H9 (cell line): ENCODE measurements at regions not wholly inside any gene's neighbourhood (a gene's known extent, or its start where the extent isn't known, plus 50 kb on each side); places are given as distances from the start of the nearest gene placed in this dataset.

Source experiments
- DNase-seq: peaks from one replicate; pipeline ENCODE4 v3.0.0-alpha.2; 2017
- H2AFZ ChIP-seq: one replicate; pipeline ENCODE4 v1.6.1; 2013; ENCODE audit warnings: mild to moderate bottlenecking, low read length, control low read depth, moderate library complexity
- H2AK5ac ChIP-seq: 2 replicates; pipeline ENCODE4 v1.6.1; 2013; ENCODE audit warnings: low read length, control low read depth, mixed read lengths; ENCODE audit not compliant: insufficient read length
- H2BK120ac ChIP-seq: one replicate; pipeline ENCODE4 v1.6.1; 2013; ENCODE audit warnings: low read depth, mild to moderate bottlenecking, low read length, control low read depth, inconsistent platforms; ENCODE audit not compliant: poor library complexity, severe bottlenecking
- H2BK12ac ChIP-seq: 2 replicates; pipeline ENCODE4 v1.6.1; 2013; ENCODE audit warnings: low read length, control low read depth, mixed read lengths, low read depth; ENCODE audit not compliant: insufficient read length
- H2BK15ac ChIP-seq: 2 replicates; pipeline ENCODE4 v1.6.1; 2013; ENCODE audit warnings: low read depth, low read length, control low read depth
- H2BK20ac ChIP-seq: one replicate; pipeline ENCODE4 v1.6.1; 2013; ENCODE audit warnings: low read depth, mild to moderate bottlenecking, low read length, control low read depth, inconsistent platforms; ENCODE audit not compliant: poor library complexity, severe bottlenecking
- H2BK5ac ChIP-seq: 2 replicates; pipeline ENCODE4 v1.6.1; 2013; ENCODE audit warnings: low read length, control low read depth, mixed read lengths; ENCODE audit not compliant: insufficient read length
- H3K14ac ChIP-seq: 2 replicates; pipeline ENCODE4 v1.6.1; 2013; ENCODE audit warnings: low read length, control low read depth; ENCODE audit not compliant: insufficient read depth
- H3K18ac ChIP-seq: 2 replicates; pipeline ENCODE4 v1.6.1; 2013; ENCODE audit warnings: low read depth, mild to moderate bottlenecking, mixed read lengths, low read length, control low read depth; ENCODE audit not compliant: insufficient read length
- H3K23ac ChIP-seq: 2 replicates; pipeline ENCODE4 v1.6.1; 2013; ENCODE audit warnings: low read length, control low read depth, mixed read lengths, low read depth; ENCODE audit not compliant: insufficient read length
- H3K23me2 ChIP-seq: 2 replicates; pipeline ENCODE4 v1.6.1; 2013; ENCODE audit warnings: low read depth, mild to moderate bottlenecking, mixed read lengths, low read length, control low read depth; ENCODE audit not compliant: insufficient read length, poor library complexity, severe bottlenecking
- H3K27ac ChIP-seq: 2 replicates; pipeline ENCODE4 v1.5.1; 2013; ENCODE audit warnings: low read length, control low read depth, mixed read lengths, low read depth; ENCODE audit not compliant: insufficient read length
- H3K27me3 ChIP-seq: 2 replicates; pipeline ENCODE4 v1.6.1; 2013; ENCODE audit warnings: low read length, control low read depth, inconsistent platforms; ENCODE audit not compliant: insufficient read depth
- H3K4ac ChIP-seq: 2 replicates; pipeline ENCODE4 v1.6.1; 2013; ENCODE audit warnings: low read depth, mild to moderate bottlenecking, control low read depth, inconsistent platforms, low read length, moderate library complexity
- H3K4me1 ChIP-seq: 2 replicates; pipeline ENCODE4 v1.6.1; 2013; ENCODE audit warnings: low read length, control low read depth, inconsistent platforms; ENCODE audit not compliant: insufficient read depth
- H3K4me2 ChIP-seq: 2 replicates; pipeline ENCODE4 v1.6.1; 2013; ENCODE audit warnings: low read length, control low read depth, mixed read lengths; ENCODE audit not compliant: insufficient read length, insufficient read depth
- H3K56ac ChIP-seq: 2 replicates; pipeline ENCODE4 v1.6.1; 2013; ENCODE audit warnings: low read depth, mild to moderate bottlenecking, mixed read lengths, low read length, control low read depth; ENCODE audit not compliant: insufficient read length
- H3K79me1 ChIP-seq: 2 replicates; pipeline ENCODE4 v1.6.1; 2013; ENCODE audit warnings: low read depth, mild to moderate bottlenecking, moderate library complexity, low read length, control low read depth, inconsistent platforms; ENCODE audit not compliant: insufficient read depth, poor library complexity, severe bottlenecking
- H3K79me2 ChIP-seq: 2 replicates; pipeline ENCODE4 v1.6.1; 2013; ENCODE audit warnings: low read length, control low read depth, inconsistent platforms; ENCODE audit not compliant: insufficient read depth
- H3K9ac ChIP-seq: 2 replicates; pipeline ENCODE4 v1.6.1; 2013; ENCODE audit warnings: low read length, control low read depth, mixed read lengths; ENCODE audit not compliant: insufficient read length; ENCODE audit errors: extremely low read depth
- H3K9me3 ChIP-seq: one replicate; pipeline ENCODE4 v1.6.1; 2013; ENCODE audit warnings: low read depth, low read length, inconsistent platforms; ENCODE audit not compliant: control insufficient read depth
- H3T11ph ChIP-seq: one replicate; pipeline ENCODE4 v1.6.1; 2013; ENCODE audit warnings: mild to moderate bottlenecking, low read length, control low read depth, inconsistent platforms
- H4K20me1 ChIP-seq: one replicate; pipeline ENCODE4 v1.6.1; 2013; ENCODE audit not compliant: control insufficient read depth, insufficient read length, insufficient read depth
- H4K5ac ChIP-seq: 2 replicates; pipeline ENCODE4 v1.6.1; 2013; ENCODE audit warnings: low read depth, mild to moderate bottlenecking, mixed read lengths, low read length, control low read depth; ENCODE audit not compliant: insufficient read length
- H4K8ac ChIP-seq: replicated peaks from 2 replicates; pipeline ENCODE4 v1.6.1; 2013; ENCODE audit warnings: low read length, control low read depth, mixed read lengths, low read depth; ENCODE audit not compliant: insufficient read length
- H4K91ac ChIP-seq: 2 replicates; pipeline ENCODE4 v1.6.1; 2013; ENCODE audit warnings: low read depth, mild to moderate bottlenecking, moderate library complexity, mixed read lengths, low read length, control low read depth; ENCODE audit not compliant: insufficient read length
- H3K27ac Mint-ChIP-seq, 3 experiments: 2 replicates in 2 of 3; 3 replicates in 1 of 3; pipeline ENCODE4 v1.8.0; 2020 to 2021; ENCODE audit warnings: mixed read lengths in 3 of 3, mild to moderate bottlenecking in 1 of 3, moderate library complexity in 1 of 3
- H3K27me3 Mint-ChIP-seq: 2 replicates; pipeline ENCODE4 v1.8.0; 2021; ENCODE audit warnings: low read depth, mild to moderate bottlenecking, moderate library complexity, mixed read lengths
- H3K36me3 Mint-ChIP-seq, 3 experiments: 2 replicates in 2 of 3; 3 replicates in 1 of 3; pipeline ENCODE4 v1.8.0; 2020 to 2021; ENCODE audit warnings: low read depth in 3 of 3, mixed read lengths in 3 of 3; ENCODE audit not compliant: insufficient read depth in 1 of 3
- H3K4me1 Mint-ChIP-seq, 2 experiments: 2 replicates each; pipeline ENCODE4 v1.8.0; 2020; ENCODE audit warnings: mixed read lengths in 2 of 2
- H3K4me3 Mint-ChIP-seq, 2 experiments: 2 replicates in 1 of 2; 3 replicates in 1 of 2; pipeline ENCODE4 v1.8.0; 2020 to 2021; ENCODE audit warnings: mild to moderate bottlenecking in 2 of 2, mixed read lengths in 2 of 2, moderate library complexity in 1 of 2
- H3K9me3 Mint-ChIP-seq, 2 experiments: 2 replicates in 1 of 2; 3 replicates in 1 of 2; pipeline ENCODE4 v1.8.0; 2020; ENCODE audit warnings: mild to moderate bottlenecking in 2 of 2, mixed read lengths in 2 of 2, moderate library complexity in 1 of 2
- WGBS: extraction: QIAGEN DNeasy Blood & Tissue Kit; methylation state at CpG from one replicate; pipeline ENCODE4 v1.1.7; 2013; ENCODE audit warnings: missing lambda C conversion rate, low lambda C conversion rate, mixed read lengths; ENCODE audit not compliant: insufficient read length; ENCODE audit errors: extremely low coverage; 5-methylcytosine and 5-hydroxymethylcytosine counted together
- TF ChIP-seq, protein P1 (sequence below): fragments of 200-600 bp; sonication (generic); conservative IDR thresholded peaks from 3 replicates; pipeline ENCODE4 v1.8.0; 2021; ENCODE audit warnings: antibody characterized with exemption, mild to moderate bottlenecking

DNA sequence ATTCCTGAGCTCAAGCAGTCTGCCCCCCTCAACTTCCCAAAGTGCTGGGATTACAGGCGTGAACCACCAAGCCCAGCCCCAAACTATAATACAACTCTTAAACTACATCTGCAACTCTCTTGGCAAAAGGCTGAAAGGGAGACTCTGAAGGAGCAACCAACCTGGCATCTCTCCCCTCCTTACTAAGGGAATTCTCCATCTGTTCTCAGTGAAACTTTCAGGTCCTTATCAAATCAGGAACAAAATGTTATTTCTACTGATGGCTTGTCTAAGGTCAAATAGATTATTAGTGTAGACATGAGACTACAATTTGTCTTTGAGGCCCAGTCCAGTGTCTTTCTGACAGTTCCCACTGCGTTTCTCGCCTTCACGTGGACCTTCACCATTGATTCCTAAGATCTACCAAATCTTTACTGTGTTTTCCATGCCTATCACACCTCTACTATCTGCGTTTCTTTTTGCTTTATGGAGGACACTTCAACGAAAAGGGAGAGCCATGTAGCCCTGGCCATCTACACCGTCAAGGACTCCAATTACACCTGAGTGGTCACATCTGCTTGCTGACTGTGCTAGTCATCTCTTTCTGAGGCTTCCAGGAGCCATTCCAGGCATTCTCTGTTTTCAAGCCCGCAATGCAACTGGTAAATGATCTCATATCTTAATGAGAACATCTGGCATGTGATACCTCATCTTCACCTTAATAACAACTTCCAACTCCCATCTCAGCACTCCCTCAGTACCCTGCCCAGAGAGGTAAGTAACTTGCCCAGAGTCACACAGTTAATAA is 405.7 kb upstream of the CITED2 start:
- H3K4ac ChIP-seq: no peak overlapping the region
- no peak overlapping the region for H4K5ac ChIP-seq
- no peaks in the 10 kb centered on the region for H3K27me3 ChIP-seq
- TF ChIP-seq, protein P1, sequence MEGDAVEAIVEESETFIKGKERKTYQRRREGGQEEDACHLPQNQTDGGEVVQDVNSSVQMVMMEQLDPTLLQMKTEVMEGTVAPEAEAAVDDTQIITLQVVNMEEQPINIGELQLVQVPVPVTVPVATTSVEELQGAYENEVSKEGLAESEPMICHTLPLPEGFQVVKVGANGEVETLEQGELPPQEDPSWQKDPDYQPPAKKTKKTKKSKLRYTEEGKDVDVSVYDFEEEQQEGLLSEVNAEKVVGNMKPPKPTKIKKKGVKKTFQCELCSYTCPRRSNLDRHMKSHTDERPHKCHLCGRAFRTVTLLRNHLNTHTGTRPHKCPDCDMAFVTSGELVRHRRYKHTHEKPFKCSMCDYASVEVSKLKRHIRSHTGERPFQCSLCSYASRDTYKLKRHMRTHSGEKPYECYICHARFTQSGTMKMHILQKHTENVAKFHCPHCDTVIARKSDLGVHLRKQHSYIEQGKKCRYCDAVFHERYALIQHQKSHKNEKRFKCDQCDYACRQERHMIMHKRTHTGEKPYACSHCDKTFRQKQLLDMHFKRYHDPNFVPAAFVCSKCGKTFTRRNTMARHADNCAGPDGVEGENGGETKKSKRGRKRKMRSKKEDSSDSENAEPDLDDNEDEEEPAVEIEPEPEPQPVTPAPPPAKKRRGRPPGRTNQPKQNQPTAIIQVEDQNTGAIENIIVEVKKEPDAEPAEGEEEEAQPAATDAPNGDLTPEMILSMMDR: no peak
- H3K14ac ChIP-seq: no peak overlapping the region
- no peak overlapping the region for H2BK20ac ChIP-seq
- no peak overlapping the region for H3K9ac ChIP-seq
- Mint-ChIP-seq H3K4me1 (peaks cover 34 to 35% of the 10 kb centered on the region in 2 experiments), H3K36me3 (peaks cover 7 to 15% (median 9%) of the 10 kb centered on the region in 3 experiments), H3K4me3 (no peak overlapping the region), H3K27ac (no peak overlapping the region), H3K9me3 (peaks cover 13 to 18% of the 10 kb centered on the region in 2 experiments), H3K27me3 (no peaks in the 10 kb centered on the region)
- H3K79me1 ChIP-seq: no peaks in the 10 kb centered on the region
- H3K23ac ChIP-seq: no peak overlapping the region
- H3K79me2 ChIP-seq: no peaks in the 10 kb centered on the region
- H4K8ac ChIP-seq: no peak overlapping the region
- DNase-seq: no peak
- no peak overlapping the region for H3K56ac ChIP-seq
- no peak overlapping the region for H2BK5ac ChIP-seq
- H2AK5ac ChIP-seq: no peak overlapping the region
- H4K91ac ChIP-seq: no peak overlapping the region
- no peaks in the 10 kb centered on the region for H4K20me1 ChIP-seq
- no peaks in the 10 kb centered on the region for H3K9me3 ChIP-seq
- no peaks in the 10 kb centered on the region for H3K23me2 ChIP-seq
- no peak overlapping the region for H3K4me2 ChIP-seq
- no peak overlapping the region for H2AFZ ChIP-seq
- H2BK15ac ChIP-seq: no peak overlapping the region
- no peak overlapping the region for H2BK120ac ChIP-seq
- H3K27ac ChIP-seq: no peak overlapping the region
- no CpG with 5 or more reads among the region's 8 CpGs for WGBS
- no peak overlapping the region for H3K18ac ChIP-seq
- H2BK12ac ChIP-seq: no peak overlapping the region
- no peak overlapping the region for H3T11ph ChIP-seq
- no peaks in the 10 kb centered on the region for H3K4me1 ChIP-seq
